Naive thymus-derived CD4-positive, alpha-beta T cell (primary cell): ENCODE measurements at regions not wholly inside any gene's neighbourhood (a gene's known extent, or its start where the extent isn't known, plus 50 kb on each side); places are given as distances from the start of the nearest gene placed in this dataset.

Experiments
- ATAC-seq: fragments of 150-1000 bp; cut with Tn5 transposase; 2 replicates; pipeline ENCODE4 v1.10.0; 2021; ENCODE audit warnings: mild to moderate bottlenecking, moderate library complexity
- CTCF ChIA-PET: fragments of 350-600 bp; sonication (Branson Sonifier 250); formaldehyde crosslinking; loops from one replicate; lab custom pipeline; 2021; ENCODE audit warnings: antibody characterized with exemption; lab: Charles Lee
- POLR2A ChIA-PET: fragments of 350-600 bp; sonication (Branson Sonifier 250); formaldehyde crosslinking; loops from one replicate; lab custom pipeline; 2021; ENCODE audit warnings: antibody characterized with exemption, inconsistent platforms; lab: Charles Lee
- DNase-seq, 9 donors: peaks; one replicate each; pipeline versions ENCODE4 v3.0.0 to v3.0.0-alpha.2; 2020 to 2022; ENCODE audit warnings: mixed read lengths in 1 of 9
- H3K27ac ChIP-seq: one replicate; pipeline ENCODE4 v1.7.0; 2013; ENCODE audit warnings: mild to moderate bottlenecking, low read depth, low read length, moderate library complexity
- H3K27me3 ChIP-seq, 2 donors: one replicate each; pipeline ENCODE4 v1.7.0; 2013; ENCODE audit warnings: low read length in 2 of 2, mild to moderate bottlenecking in 2 of 2, moderate library complexity in 2 of 2; ENCODE audit not compliant: control insufficient read depth in 2 of 2, insufficient read depth in 2 of 2
- H3K36me3 ChIP-seq, 3 experiments: 1 replicate in 2 of 3; 2 replicates in 1 of 3; pipeline ENCODE4 v1.7.0; 2013; ENCODE audit warnings: low read length in 3 of 3, mild to moderate bottlenecking in 3 of 3, moderate library complexity in 1 of 3; ENCODE audit not compliant: insufficient read depth in 3 of 3, control insufficient read depth in 2 of 3
- H3K4me1 ChIP-seq, 2 donors: one replicate each; pipeline ENCODE4 v1.7.0; 2013; ENCODE audit warnings: low read length in 2 of 2, mild to moderate bottlenecking in 2 of 2, moderate library complexity in 1 of 2; ENCODE audit not compliant: control insufficient read depth in 2 of 2, insufficient read depth in 2 of 2
- H3K4me3 ChIP-seq: 2 replicates; pipeline ENCODE4 v1.7.0; 2013; ENCODE audit warnings: mild to moderate bottlenecking, low read length
- H3K9me3 ChIP-seq, 3 experiments: 1 replicate in 2 of 3; 2 replicates in 1 of 3; pipeline ENCODE4 v1.7.0; 2013; ENCODE audit warnings: low read length in 3 of 3; ENCODE audit not compliant: control insufficient read depth in 2 of 3
- H3K27ac Mint-ChIP-seq, 9 donors: one replicate each; pipeline ENCODE4 v1.8.0; 2020 to 2022; ENCODE audit warnings: mixed read lengths in 9 of 9, mild to moderate bottlenecking in 8 of 9, moderate library complexity in 5 of 9, inconsistent platforms in 2 of 9
- H3K27me3 Mint-ChIP-seq, 5 donors: one replicate each; pipeline ENCODE4 v1.8.0; 2021 to 2022; ENCODE audit warnings: mixed read lengths in 5 of 5, mild to moderate bottlenecking in 1 of 5
- H3K36me3 Mint-ChIP-seq, 5 donors: one replicate each; pipeline ENCODE4 v1.8.0; 2020 to 2022; ENCODE audit warnings: mixed read lengths in 5 of 5, mild to moderate bottlenecking in 3 of 5, inconsistent platforms in 1 of 5
- H3K4me1 Mint-ChIP-seq, 7 donors: one replicate each; pipeline ENCODE4 v1.8.0; 2020 to 2022; ENCODE audit warnings: mixed read lengths in 7 of 7, mild to moderate bottlenecking in 3 of 7, inconsistent platforms in 1 of 7
- H3K4me3 Mint-ChIP-seq, 10 donors: one replicate each; pipeline ENCODE4 v1.8.0; 2020 to 2022; ENCODE audit warnings: mild to moderate bottlenecking in 10 of 10, mixed read lengths in 10 of 10, moderate library complexity in 6 of 10, inconsistent platforms in 2 of 10
- H3K9me3 Mint-ChIP-seq, 11 donors: one replicate each; pipeline ENCODE4 v1.8.0; 2020 to 2022; ENCODE audit warnings: mixed read lengths in 11 of 11, mild to moderate bottlenecking in 4 of 11, inconsistent platforms in 1 of 11, moderate library complexity in 1 of 11
- intact Hi-C, 2 donors: fragments of 100-400 bp; cut with micrococcal nuclease; formaldehyde crosslinking; loops; one replicate each; pipeline ENCODE4 v1.15.1; 2023

GRCh38 chr5:124557761-124558160 is 188.7 kb downstream of the ZNF608 start:
- Histone ChIP-seq H3K4me3 (no peak overlapping the region), H3K27ac (no peak overlapping the region), H3K4me1 (no peaks in the 10 kb centered on the region), H3K36me3 (no peaks in the 10 kb centered on the region), H3K27me3 (no peaks in the 10 kb centered on the region), H3K9me3 (no peaks in the 10 kb centered on the region)
- Mint-ChIP-seq H3K27me3 (peaks cover 0 to 4% (median 0%) of the 10 kb centered on the region in 5 donors), H3K9me3 (peaks cover 0 to 5% (median 0%) of the 10 kb centered on the region in 11 donors), H3K27ac (no peak overlapping the region), H3K36me3 (no peaks in the 10 kb centered on the region), H3K4me3 (no peak overlapping the region), H3K4me1 (no peaks in the 10 kb centered on the region)
- ATAC-seq: no peak
- DNase-seq: no peak
- ChIA-PET POLR2A (no interaction called here), CTCF (no interaction called here)
- intact Hi-C loops: no loop called here

GRCh38 chr5:124554746-124555578 is 191.5 kb downstream of the ZNF608 start:
- no peak overlapping the region for H3K4me3 Mint-ChIP-seq
- Histone ChIP-seq H3K9me3 (no peaks in the 10 kb centered on the region), H3K36me3 (no peaks in the 10 kb centered on the region), H3K27ac (no peak overlapping the region), H3K27me3 (no peaks in the 10 kb centered on the region), H3K4me3 (no peak overlapping the region), H3K4me1 (no peaks in the 10 kb centered on the region)
- POLR2A ChIA-PET: no interaction called here
- DNase-seq: no peak
- H3K9me3 Mint-ChIP-seq: peaks cover 0 to 5% (median 0%) of the 10 kb centered on the region in 11 donors
- no peak for ATAC-seq
- intact Hi-C loops: no loop called here
- H3K27me3 Mint-ChIP-seq: no peaks in the 10 kb centered on the region
- H3K36me3 Mint-ChIP-seq: no peaks in the 10 kb centered on the region
- no peak overlapping the region for H3K27ac Mint-ChIP-seq
- H3K4me1 Mint-ChIP-seq: no peaks in the 10 kb centered on the region
- CTCF ChIA-PET: no interaction called here

- CTCF ChIA-PET: no interaction called here
- H3K27ac Mint-ChIP-seq: no peak overlapping the region
Measured at GRCh38 chr5:124553911-124554310, 192.5 kb downstream of the ZNF608 start.

GRCh38 chr5:124552526-124552925 is 193.9 kb downstream of the ZNF608 start:
- no peaks in the 10 kb centered on the region for H3K4me1 Mint-ChIP-seq
- Histone ChIP-seq H3K27me3 (no peaks in the 10 kb centered on the region), H3K4me3 (no peak overlapping the region), H3K4me1 (no peaks in the 10 kb centered on the region), H3K36me3 (no peaks in the 10 kb centered on the region), H3K27ac (no peak overlapping the region), H3K9me3 (no peaks in the 10 kb centered on the region)
- ChIA-PET CTCF (no interaction called here), POLR2A (no interaction called here)
- H3K36me3 Mint-ChIP-seq: no peaks in the 10 kb centered on the region
- H3K27me3 Mint-ChIP-seq: no peaks in the 10 kb centered on the region
- no peak for ATAC-seq
- H3K9me3 Mint-ChIP-seq: peaks cover 0 to 5% (median 1%) of the 10 kb centered on the region in 11 donors
- no peak overlapping the region for H3K27ac Mint-ChIP-seq
- intact Hi-C loops: no loop called here
- H3K4me3 Mint-ChIP-seq: no peak overlapping the region
- DNase-seq: no peak

More at GRCh38 chr5:124553911-124554310, 192.5 kb downstream of the ZNF608 start:
- Histone ChIP-seq H3K9me3 (no peaks in the 10 kb centered on the region), H3K4me3 (no peak overlapping the region), H3K4me1 (no peaks in the 10 kb centered on the region), H3K27ac (no peak overlapping the region), H3K27me3 (no peaks in the 10 kb centered on the region), H3K36me3 (no peaks in the 10 kb centered on the region)
- Mint-ChIP-seq H3K4me1 (no peaks in the 10 kb centered on the region), H3K4me3 (no peak overlapping the region), H3K36me3 (no peaks in the 10 kb centered on the region), H3K27me3 (no peaks in the 10 kb centered on the region), H3K9me3 (peaks cover 0 to 5% (median 0%) of the 10 kb centered on the region in 11 donors)
- intact Hi-C loops: no loop called here
- POLR2A ChIA-PET: no interaction called here
- no peak for DNase-seq
- no peak for ATAC-seq

GRCh38 chr5:124551939-124552279 is 194.5 kb downstream of the ZNF608 start:
- H3K4me3 ChIP-seq: no peak overlapping the region
- no peak for ATAC-seq
- H3K27ac ChIP-seq: no peak overlapping the region
- Mint-ChIP-seq H3K9me3 (peaks cover 0 to 5% (median 1%) of the 10 kb centered on the region in 11 donors), H3K36me3 (no peaks in the 10 kb centered on the region), H3K4me1 (no peaks in the 10 kb centered on the region), H3K27ac (no peak overlapping the region), H3K27me3 (no peaks in the 10 kb centered on the region), H3K4me3 (no peak overlapping the region)
- no peaks in the 10 kb centered on the region for H3K27me3 ChIP-seq
- H3K9me3 ChIP-seq: no peaks in the 10 kb centered on the region
- intact Hi-C loops: no loop called here
- H3K36me3 ChIP-seq: no peaks in the 10 kb centered on the region
- no peaks in the 10 kb centered on the region for H3K4me1 ChIP-seq
- CTCF ChIA-PET: no interaction called here
- DNase-seq: no peak
- POLR2A ChIA-PET: no interaction called here

GRCh38 chr5:124550731-124551130 is 195.7 kb downstream of the ZNF608 start:
- Histone ChIP-seq H3K27me3 (no peaks in the 10 kb centered on the region), H3K4me3 (no peak overlapping the region), H3K36me3 (no peaks in the 10 kb centered on the region), H3K9me3 (no peaks in the 10 kb centered on the region), H3K4me1 (no peaks in the 10 kb centered on the region), H3K27ac (no peak overlapping the region)
- no peak overlapping the region for H3K4me3 Mint-ChIP-seq
- H3K4me1 Mint-ChIP-seq: no peaks in the 10 kb centered on the region
- ATAC-seq: no peak
- DNase-seq: no peak
- intact Hi-C loops: no loop called here
- ChIA-PET CTCF (no interaction called here), POLR2A (no interaction called here)
- no peaks in the 10 kb centered on the region for H3K36me3 Mint-ChIP-seq
- H3K9me3 Mint-ChIP-seq: peaks cover 0 to 5% (median 0%) of the 10 kb centered on the region in 11 donors
- H3K27me3 Mint-ChIP-seq: no peaks in the 10 kb centered on the region
- no peak overlapping the region for H3K27ac Mint-ChIP-seq

GRCh38 chr5:124549891-124550436 is 196.5 kb downstream of the ZNF608 start:
- no peaks in the 10 kb centered on the region for H3K27me3 ChIP-seq
- DNase-seq (no peak), ATAC-seq (no peak)
- H3K36me3 ChIP-seq: no peaks in the 10 kb centered on the region
- POLR2A ChIA-PET: no interaction called here
- H3K36me3 Mint-ChIP-seq: no peaks in the 10 kb centered on the region
- H3K9me3 Mint-ChIP-seq: peaks cover 0 to 5% (median 0%) of the 10 kb centered on the region in 11 donors
- no peaks in the 10 kb centered on the region for H3K4me1 ChIP-seq
- CTCF ChIA-PET: no interaction called here
- intact Hi-C loops: no loop called here
- H3K9me3 ChIP-seq: no peaks in the 10 kb centered on the region
- H3K4me1 Mint-ChIP-seq: no peaks in the 10 kb centered on the region
- H3K4me3 Mint-ChIP-seq: no peak overlapping the region
- no peak overlapping the region for H3K27ac Mint-ChIP-seq
- no peak overlapping the region for H3K4me3 ChIP-seq
- H3K27ac ChIP-seq: no peak overlapping the region
- H3K27me3 Mint-ChIP-seq: no peaks in the 10 kb centered on the region
